ENCODE measurements at regions not wholly inside any gene's neighbourhood (a gene's known extent, or its start where the extent isn't known, plus 50 kb on each side); places are given as distances from the start of the nearest gene placed in this dataset.
"Not testable (repeated sequence)": the region's sequence is repeated elsewhere in the genome, so short reads cannot be mapped to it uniquely, and the experiment has no call there.

GRCh38 chr2:140086964-140087363 is 1306.8 kb upstream of the NXPH2 start:
- Histone ChIP-seq H3K36me3 (no peaks in the 10 kb centered on the region), H3K4me1 (no peaks in the 10 kb centered on the region), H3K27ac (replicated peaks) (no peak overlapping the region), H3K4me3 (no peak overlapping the region), H3K9me3 (replicated peaks) (no peaks in the 10 kb centered on the region), H3K27me3 (ENCODE audit: low read depth) (no peaks in the 10 kb centered on the region)
- no peak for DNase-seq
- TF ChIP-seq CTCF (IDR thresholded peaks at IDR 0.05; ENCODE audit: borderline replicate concordance), result no peak
- intact Hi-C loops (cut with micrococcal nuclease), result no loop called here

- H3K27ac ChIP-seq (replicated peaks), result no peak overlapping the region
- intact Hi-C loops (cut with micrococcal nuclease), result no loop called here
- peak; percentile 21 for TF ChIP-seq CTCF (IDR thresholded peaks at IDR 0.05; ENCODE audit: borderline replicate concordance)
- H3K4me1 ChIP-seq, result no peaks in the 10 kb centered on the region
- H3K9me3 ChIP-seq (replicated peaks), result no peaks in the 10 kb centered on the region
- no peak for DNase-seq
- H3K4me3 ChIP-seq, result no peak overlapping the region
- H3K36me3 ChIP-seq, result no peaks in the 10 kb centered on the region
- no peaks in the 10 kb centered on the region for H3K27me3 ChIP-seq (ENCODE audit: low read depth)
Observed at GRCh38 chr2:140085674-140086073, 1305.5 kb upstream of the NXPH2 start.

- no peaks in the 10 kb centered on the region for H3K9me3 ChIP-seq (replicated peaks)
Observed at GRCh38 chr2:140079038-140079437, 1298.8 kb upstream of the NXPH2 start.

GRCh38 chr2:140076164-140076563 is 1296.0 kb upstream of the NXPH2 start:
- Histone ChIP-seq H3K4me3 (no peak overlapping the region), H3K27me3 (ENCODE audit: low read depth) (no peaks in the 10 kb centered on the region), H3K9me3 (replicated peaks) (no peaks in the 10 kb centered on the region), H3K27ac (replicated peaks) (no peak overlapping the region), H3K4me1 (no peaks in the 10 kb centered on the region), H3K36me3 (no peaks in the 10 kb centered on the region)
- no peak for DNase-seq
- intact Hi-C loops (cut with micrococcal nuclease), result no loop called here
- TF ChIP-seq CTCF (IDR thresholded peaks at IDR 0.05; ENCODE audit: borderline replicate concordance), result no peak

More at GRCh38 chr2:140079038-140079437, 1298.8 kb upstream of the NXPH2 start:
- no peak for DNase-seq
- H3K27me3 ChIP-seq (ENCODE audit: low read depth), result no peaks in the 10 kb centered on the region
- no peak for TF ChIP-seq CTCF (IDR thresholded peaks at IDR 0.05; ENCODE audit: borderline replicate concordance)
- no peaks in the 10 kb centered on the region for H3K36me3 ChIP-seq
- no peak overlapping the region for H3K4me3 ChIP-seq
- no peaks in the 10 kb centered on the region for H3K4me1 ChIP-seq
- intact Hi-C loops (cut with micrococcal nuclease), result no loop called here
- no peak overlapping the region for H3K27ac ChIP-seq (replicated peaks)

- H3K4me3 ChIP-seq; H3K4me1 ChIP-seq; H3K9me3 ChIP-seq (replicated peaks); H3K27me3 ChIP-seq (ENCODE audit: low read depth); H3K27ac ChIP-seq (replicated peaks); intact Hi-C loops (cut with micrococcal nuclease); H3K36me3 ChIP-seq; DNase-seq: not testable (repeated sequence)
Observed at GRCh38 chr2:140073763-140074162, 1293.6 kb upstream of the NXPH2 start.

GRCh38 chr2:140067661-140068060 is 1287.5 kb upstream of the NXPH2 start:
- H3K36me3 ChIP-seq, result no peaks in the 10 kb centered on the region
- no peaks in the 10 kb centered on the region for H3K4me1 ChIP-seq
- no peaks in the 10 kb centered on the region for H3K27me3 ChIP-seq (ENCODE audit: low read depth)
- no peak for DNase-seq
- H3K4me3 ChIP-seq, result no peak overlapping the region
- intact Hi-C loops (cut with micrococcal nuclease), result no loop called here
- H3K9me3 ChIP-seq (replicated peaks), result no peaks in the 10 kb centered on the region
- TF ChIP-seq CTCF (IDR thresholded peaks at IDR 0.05; ENCODE audit: borderline replicate concordance), result no peak
- no peak overlapping the region for H3K27ac ChIP-seq (replicated peaks)
